CD14-positive monocyte (primary cell): ENCODE measurements at regions not wholly inside any gene's neighbourhood (a gene's known extent, or its start where the extent isn't known, plus 50 kb on each side); places are given as distances from the start of the nearest gene placed in this dataset.

ENCODE experiments used
- DNase-seq, 3 donors: peaks; one replicate each; pipeline ENCODE4 v3.0.0-alpha.2; 2011 to 2022
- H2AFZ ChIP-seq: 2 replicates; pipeline ENCODE4 v1.6.0; 2012; ENCODE audit warnings: mild to moderate bottlenecking, low read depth, low read length, inconsistent platforms; ENCODE audit not compliant: insufficient read depth, poor library complexity, severe bottlenecking
- H3K27ac ChIP-seq, 2 donors: 1 replicate in 1 of 2; 2 replicates in 1 of 2; pipeline ENCODE4 v1.5.1; 2012 to 2013; ENCODE audit warnings: low read length in 2 of 2, control low read depth in 1 of 2, inconsistent platforms in 1 of 2, low read depth in 1 of 2, mild to moderate bottlenecking in 1 of 2
- H3K27me3 ChIP-seq, 2 donors: one replicate each; pipeline versions ENCODE4 v1.6.0 to v1.6.1; 2011 to 2013; ENCODE audit warnings: low read length in 2 of 2; ENCODE audit not compliant: control insufficient read depth in 2 of 2, insufficient read depth in 2 of 2
- H3K36me3 ChIP-seq, 2 donors: replicated peaks in 1 of 2; 1 replicate in 1 of 2; 2 replicates in 1 of 2; pipeline versions ENCODE4 v1.5.1 to v1.6.1; 2012 to 2013; ENCODE audit warnings: low read length in 2 of 2, control low read depth in 1 of 2, inconsistent platforms in 1 of 2, mild to moderate bottlenecking in 1 of 2; ENCODE audit not compliant: insufficient read depth in 2 of 2, control insufficient read depth in 1 of 2
- H3K4me1 ChIP-seq, 2 donors: 1 replicate in 1 of 2; 2 replicates in 1 of 2; pipeline versions ENCODE4 v1.5.1 to v1.6.1; 2012 to 2013; ENCODE audit warnings: low read length in 2 of 2, control low read depth in 1 of 2, inconsistent platforms in 1 of 2, mild to moderate bottlenecking in 1 of 2, moderate library complexity in 1 of 2; ENCODE audit not compliant: insufficient read depth in 2 of 2, control insufficient read depth in 1 of 2
- H3K4me2 ChIP-seq: replicated peaks from 2 replicates; pipeline ENCODE3; 2012; ENCODE audit warnings: low read length, moderate library complexity, mild to moderate bottlenecking; ENCODE audit not compliant: poor library complexity, severe bottlenecking; ENCODE audit errors: extremely low read depth
- H3K4me3 ChIP-seq, 3 experiments: fragments of 200-600 bp in 1 of 3; sonication (generic) in 1 of 3; replicated peaks in 1 of 3; 1 replicate in 2 of 3; 2 replicates in 1 of 3; pipeline ENCODE4 v1.5.1; 2011 to 2013; ENCODE audit warnings: low read length in 3 of 3, mild to moderate bottlenecking in 3 of 3, control low read depth in 2 of 3, low read depth in 2 of 3, inconsistent platforms in 1 of 3, moderate library complexity in 1 of 3
- H3K79me2 ChIP-seq: 2 replicates; pipeline ENCODE4 v1.6.0; 2012; ENCODE audit warnings: mild to moderate bottlenecking, control low read depth, inconsistent platforms, low read length, moderate library complexity; ENCODE audit not compliant: insufficient read depth
- H3K9ac ChIP-seq: 2 replicates; pipeline ENCODE4 v1.6.0; 2017; ENCODE audit warnings: low read length, mild to moderate bottlenecking; ENCODE audit not compliant: insufficient read depth, poor library complexity, severe bottlenecking
- H3K9me3 ChIP-seq, 2 donors: replicated peaks in 1 of 2; 1 replicate in 1 of 2; 2 replicates in 1 of 2; pipeline versions ENCODE4 v1.5.1 to v1.6.1; 2012 to 2013; ENCODE audit warnings: low read length in 2 of 2, control low read depth in 1 of 2; ENCODE audit not compliant: control insufficient read depth in 1 of 2, insufficient read depth in 1 of 2
- H4K20me1 ChIP-seq: 2 replicates; pipeline ENCODE4 v1.6.0; 2012; ENCODE audit warnings: mild to moderate bottlenecking, low read length, control low read depth, moderate library complexity; ENCODE audit not compliant: insufficient read depth
- H3K27ac Mint-ChIP-seq, 7 donors: one replicate each; pipeline ENCODE4 v1.8.0; 2020; ENCODE audit warnings: mild to moderate bottlenecking in 7 of 7, mixed read lengths in 7 of 7, moderate library complexity in 6 of 7, inconsistent platforms in 2 of 7
- H3K27me3 Mint-ChIP-seq, 3 donors: one replicate each; pipeline ENCODE4 v1.8.0; 2021 to 2022; ENCODE audit warnings: low read depth in 3 of 3, mild to moderate bottlenecking in 3 of 3, mixed read lengths in 3 of 3, moderate library complexity in 3 of 3, inconsistent platforms in 1 of 3
- H3K36me3 Mint-ChIP-seq, 2 donors: one replicate each; pipeline ENCODE4 v1.8.0; 2020; ENCODE audit warnings: mixed read lengths in 2 of 2, inconsistent platforms in 1 of 2, mild to moderate bottlenecking in 1 of 2
- H3K4me1 Mint-ChIP-seq: one replicate; pipeline ENCODE4 v1.8.0; 2020; ENCODE audit warnings: mild to moderate bottlenecking, mixed read lengths
- H3K4me3 Mint-ChIP-seq, 2 donors: one replicate each; pipeline ENCODE4 v1.8.0; 2020; ENCODE audit warnings: mild to moderate bottlenecking in 2 of 2, mixed read lengths in 2 of 2, moderate library complexity in 1 of 2
- H3K9me3 Mint-ChIP-seq, 7 donors: one replicate each; pipeline ENCODE4 v1.8.0; 2020 to 2022; ENCODE audit warnings: mixed read lengths in 7 of 7, mild to moderate bottlenecking in 6 of 7, moderate library complexity in 6 of 7, inconsistent platforms in 2 of 7
- CTCF ChIP-seq: fragments of 200-600 bp; IDR thresholded peaks from one replicate; pipeline ENCODE4 v1.8.0; 2022; ENCODE audit warnings: antibody characterized with exemption, mild to moderate bottlenecking
- WGBS: methylation state at CpG from one replicate; pipeline ENCODE4 v1.1.5; 2013; ENCODE audit warnings: missing lambda C conversion rate; ENCODE audit not compliant: insufficient coverage; 5-methylcytosine and 5-hydroxymethylcytosine counted together
- intact Hi-C, 2 donors: fragments of 100-400 bp; cut with micrococcal nuclease; formaldehyde crosslinking; loops; one replicate each; pipeline versions ENCODE4 v1.15.0 to v1.15.1; 2023

- WGBS: 89% methylated on average over 1 of the region's 2 CpGs
- no peak overlapping the region for H3K27ac ChIP-seq
- H3K36me3 ChIP-seq: no peaks in the 10 kb centered on the region
- no peak for DNase-seq
- no peaks in the 10 kb centered on the region for H3K9me3 ChIP-seq
- Mint-ChIP-seq H3K36me3 (no peaks in the 10 kb centered on the region), H3K4me1 (no peaks in the 10 kb centered on the region), H3K27me3 (peaks cover 0 to 2% (median 0%) of the 10 kb centered on the region in 3 donors), H3K4me3 (no peak overlapping the region), H3K27ac (no peak overlapping the region), H3K9me3 (peaks cover 0 to 5% (median 1%) of the 10 kb centered on the region in 7 donors)
- intact Hi-C loops: no loop called here
- no peak for TF ChIP-seq CTCF
- no peaks in the 10 kb centered on the region for H3K27me3 ChIP-seq
- H2AFZ ChIP-seq: no peak overlapping the region
- H3K79me2 ChIP-seq: no peaks in the 10 kb centered on the region
- H3K9ac ChIP-seq: no peak overlapping the region
- no peak overlapping the region for H3K4me3 ChIP-seq
- H4K20me1 ChIP-seq: no peaks in the 10 kb centered on the region
- no peak overlapping the region for H3K4me2 ChIP-seq
- H3K4me1 ChIP-seq: no peaks in the 10 kb centered on the region
These were observed 437.5 kb upstream of the BOD1L1 start for GRCh38 chr4:14064984-14065383.

- no CpG with 5 or more reads among the region's 5 CpGs for WGBS
These were observed 437.9 kb upstream of the BOD1L1 start for GRCh38 chr4:14065406-14065805.

More at GRCh38 chr4:14065406-14065805, 437.9 kb upstream of the BOD1L1 start:
- Mint-ChIP-seq H3K27me3 (peaks cover 0 to 2% (median 0%) of the 10 kb centered on the region in 3 donors), H3K4me3 (no peak overlapping the region), H3K36me3 (no peaks in the 10 kb centered on the region), H3K9me3 (peaks cover 0 to 5% (median 1%) of the 10 kb centered on the region in 7 donors), H3K4me1 (no peaks in the 10 kb centered on the region), H3K27ac (no peak overlapping the region)
- H3K9me3 ChIP-seq: no peaks in the 10 kb centered on the region
- H3K4me1 ChIP-seq: no peaks in the 10 kb centered on the region
- H3K4me3 ChIP-seq: no peak overlapping the region
- H3K27ac ChIP-seq: no peak overlapping the region
- no peaks in the 10 kb centered on the region for H3K27me3 ChIP-seq
- intact Hi-C loops: no loop called here
- no peak overlapping the region for H3K9ac ChIP-seq
- no peaks in the 10 kb centered on the region for H3K36me3 ChIP-seq
- TF ChIP-seq CTCF: no peak
- H4K20me1 ChIP-seq: no peaks in the 10 kb centered on the region
- no peak overlapping the region for H3K4me2 ChIP-seq
- no peak overlapping the region for H2AFZ ChIP-seq
- no peaks in the 10 kb centered on the region for H3K79me2 ChIP-seq
- no peak for DNase-seq
